NCI-H2107 treated with DMSO at 0.1 percent for 48 hours (cell line): ENCODE measurements at regions not wholly inside any gene's neighbourhood (a gene's known extent, or its start where the extent isn't known, plus 50 kb on each side); places are given as distances from the start of the nearest gene placed in this dataset.
"Not testable (repeated sequence)": the region's sequence is repeated elsewhere in the genome, so short reads cannot be mapped to it uniquely, and the experiment has no call there.

Source experiments
- DNase-seq: peaks from one replicate; lab custom pipeline; 2025; ENCODE audit not compliant: unreplicated experiment; lab: John Stamatoyannopoulos, UW

DNA sequence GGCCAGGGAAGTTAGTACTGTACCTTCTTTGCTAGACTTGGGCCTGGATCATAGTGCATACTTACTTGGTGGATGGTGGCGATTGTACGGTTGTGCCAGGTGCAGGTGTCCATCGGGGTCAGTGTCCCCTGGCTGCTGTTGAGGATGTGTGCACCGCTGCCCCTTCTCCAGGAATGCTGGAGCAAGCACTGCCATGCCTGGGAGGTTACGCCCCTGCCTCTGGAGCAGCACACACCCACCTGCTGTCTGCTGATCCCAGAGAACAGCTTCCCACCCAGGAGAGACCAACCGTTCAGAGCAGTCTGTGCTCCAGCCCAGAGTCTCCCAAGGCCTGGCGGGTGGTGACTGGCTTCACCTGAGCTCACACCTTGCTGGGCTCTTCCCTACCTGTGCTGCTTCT lies 286.8 kb upstream of the HS6ST1 start:
- no peak for DNase-seq

DNA sequence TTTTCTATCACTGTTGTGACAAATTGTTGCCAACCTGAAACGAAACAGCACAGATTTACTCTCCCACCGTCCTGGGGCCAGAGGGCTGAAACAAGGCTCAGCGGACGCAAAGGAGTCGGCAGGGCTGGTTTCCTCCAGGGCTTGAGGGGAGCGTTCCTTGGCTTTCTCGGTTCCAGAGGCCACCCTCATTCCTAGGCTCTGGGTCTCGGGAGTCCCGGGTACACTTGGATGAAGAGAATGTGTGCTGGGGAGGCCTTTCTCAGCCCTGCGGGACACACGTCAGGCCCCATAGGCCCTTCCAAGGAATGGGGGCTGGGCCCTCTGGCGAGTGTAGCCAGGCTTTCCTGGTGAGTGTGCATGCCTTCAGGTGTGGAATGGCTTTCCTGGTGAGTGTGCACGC lies 287.3 kb upstream of the HS6ST1 start:
- no peak for DNase-seq

DNA sequence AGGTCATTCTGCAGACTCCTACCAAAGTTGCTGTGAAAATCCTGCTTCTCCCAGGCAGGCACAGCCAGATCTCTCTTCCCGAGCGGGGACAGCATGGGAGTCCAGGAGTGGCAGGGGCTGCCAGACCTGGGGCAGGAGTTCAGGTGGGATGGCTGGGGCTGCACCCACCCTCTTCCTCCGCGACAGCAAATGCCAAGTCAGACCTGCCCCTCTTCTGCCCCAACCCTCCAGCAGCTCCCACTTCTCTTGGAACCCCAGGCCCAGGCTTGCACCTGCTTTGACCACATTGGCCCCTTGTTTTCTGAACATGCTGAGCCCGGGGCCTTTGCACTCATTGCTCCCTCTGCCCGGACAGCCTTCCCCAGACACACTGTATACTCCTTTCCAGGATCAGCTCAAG lies 288.2 kb upstream of the HS6ST1 start:
- no peak for DNase-seq

DNA sequence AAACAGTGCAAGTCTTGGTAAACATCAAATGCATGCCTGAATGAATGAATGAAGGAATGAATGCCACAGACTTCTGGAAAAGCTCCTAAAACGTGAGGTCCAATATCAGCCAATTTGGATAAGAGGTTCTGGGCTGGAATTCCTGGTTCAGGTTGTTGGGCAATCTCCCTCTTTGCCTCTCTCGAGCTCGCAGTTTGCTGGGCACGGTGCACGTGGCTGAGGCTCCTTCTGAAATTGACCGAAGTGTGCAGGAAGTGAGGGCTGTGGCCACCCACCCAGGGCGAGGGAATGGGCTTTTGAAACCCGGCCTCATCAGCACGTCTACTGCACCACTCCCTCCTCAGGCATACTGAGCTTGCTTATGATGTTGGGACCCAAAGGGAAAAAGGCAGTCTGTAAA lies 288.8 kb upstream of the HS6ST1 start:
- no peak for DNase-seq

DNA sequence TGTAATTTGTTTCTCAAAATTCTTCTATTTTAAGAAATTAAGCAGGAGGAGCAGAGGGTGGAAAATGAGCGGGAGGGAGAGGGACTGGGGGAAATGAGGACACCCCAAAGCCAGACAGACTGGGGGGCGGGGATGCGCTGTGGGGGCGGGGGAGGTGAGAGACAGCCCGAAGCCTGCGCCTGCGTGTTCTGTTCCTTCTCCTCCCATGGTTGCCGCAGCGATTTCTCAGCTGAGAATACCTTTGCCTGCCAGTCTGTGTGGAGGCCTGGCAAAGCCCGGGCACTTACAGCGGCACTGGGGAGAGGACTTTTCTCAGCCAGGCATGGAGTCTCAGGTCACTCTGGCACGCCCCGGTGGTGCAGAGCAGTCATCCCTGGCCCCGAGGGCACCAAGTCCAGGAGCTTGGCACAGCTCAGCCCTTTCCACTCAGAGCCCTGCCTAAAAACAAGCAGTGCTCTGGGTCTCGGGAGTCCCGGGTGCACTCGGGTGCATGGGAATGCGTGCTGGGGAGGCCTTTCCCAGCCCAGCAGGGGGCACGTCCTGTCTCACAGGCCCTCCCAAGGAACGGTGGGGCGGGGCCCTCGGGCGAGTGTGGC lies 289.3 kb upstream of the HS6ST1 start:
- DNase-seq, result no peak

DNA sequence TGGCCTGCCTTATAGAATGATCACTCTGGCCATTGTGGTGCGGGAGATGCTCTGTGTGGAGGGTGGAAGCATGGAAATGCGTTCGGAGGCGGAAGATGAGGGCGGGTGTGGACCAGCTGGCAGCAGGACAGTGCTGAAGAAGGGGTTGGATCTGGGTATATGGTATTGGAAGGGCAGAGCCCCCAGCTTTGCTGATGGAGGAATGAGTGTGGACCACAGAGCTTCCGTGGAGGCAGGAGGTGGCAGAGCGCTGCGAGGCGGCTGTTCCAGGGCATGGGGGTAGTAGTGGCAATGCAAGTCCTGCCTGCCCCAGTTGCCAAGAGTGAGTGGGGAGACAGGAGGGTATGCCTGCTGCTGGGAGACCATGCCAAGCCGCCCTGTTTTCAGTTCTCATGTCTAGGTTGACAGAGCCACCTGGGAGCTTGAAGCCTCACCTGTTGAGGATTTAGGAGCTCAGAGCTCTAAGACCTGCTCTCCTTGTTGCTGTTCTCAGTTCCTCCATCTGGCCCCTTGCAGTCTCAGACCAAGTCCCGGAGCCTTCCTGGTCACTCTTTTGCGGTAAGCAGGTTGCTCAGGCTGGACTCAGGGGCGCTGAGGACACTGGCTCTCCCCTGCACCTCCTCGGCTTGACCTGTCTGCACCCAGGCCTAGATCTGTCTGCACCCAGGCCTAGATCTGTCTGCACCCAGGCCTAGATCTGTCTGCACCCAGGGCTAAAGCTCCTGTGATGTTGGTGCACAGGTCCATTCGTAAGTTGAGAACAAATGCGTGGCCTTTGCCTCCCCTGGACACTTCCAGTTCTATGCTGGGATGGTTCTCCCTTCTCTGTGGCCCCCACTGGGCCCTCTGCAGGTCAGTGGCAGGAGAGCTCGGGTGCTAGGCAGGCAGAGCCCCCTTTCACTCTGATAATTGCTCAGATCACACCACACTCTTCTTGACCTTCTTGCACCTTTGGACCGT lies 290.5 kb upstream of the HS6ST1 start:
- DNase-seq, result no peak

DNA sequence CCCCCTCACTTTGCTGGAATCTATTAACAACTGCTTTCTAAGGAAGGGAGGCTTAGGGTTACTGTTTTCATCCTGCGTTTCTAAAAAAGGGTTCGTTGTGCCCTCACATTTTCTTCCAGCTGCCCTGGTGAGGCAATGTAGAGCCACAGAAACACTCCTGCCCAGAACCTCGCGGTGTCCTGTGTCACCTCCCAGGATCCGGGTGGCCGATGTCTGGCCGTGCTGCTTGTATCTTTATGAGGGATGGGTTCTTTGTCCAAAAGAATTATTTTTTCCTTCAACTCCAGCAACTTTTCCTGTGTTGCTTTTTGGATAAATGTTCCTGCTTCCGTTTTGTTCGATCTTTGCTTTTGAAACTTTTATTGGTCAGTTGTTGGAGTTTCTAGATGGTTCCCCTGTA lies 291.8 kb upstream of the HS6ST1 start:
- DNase-seq, result no peak

DNA sequence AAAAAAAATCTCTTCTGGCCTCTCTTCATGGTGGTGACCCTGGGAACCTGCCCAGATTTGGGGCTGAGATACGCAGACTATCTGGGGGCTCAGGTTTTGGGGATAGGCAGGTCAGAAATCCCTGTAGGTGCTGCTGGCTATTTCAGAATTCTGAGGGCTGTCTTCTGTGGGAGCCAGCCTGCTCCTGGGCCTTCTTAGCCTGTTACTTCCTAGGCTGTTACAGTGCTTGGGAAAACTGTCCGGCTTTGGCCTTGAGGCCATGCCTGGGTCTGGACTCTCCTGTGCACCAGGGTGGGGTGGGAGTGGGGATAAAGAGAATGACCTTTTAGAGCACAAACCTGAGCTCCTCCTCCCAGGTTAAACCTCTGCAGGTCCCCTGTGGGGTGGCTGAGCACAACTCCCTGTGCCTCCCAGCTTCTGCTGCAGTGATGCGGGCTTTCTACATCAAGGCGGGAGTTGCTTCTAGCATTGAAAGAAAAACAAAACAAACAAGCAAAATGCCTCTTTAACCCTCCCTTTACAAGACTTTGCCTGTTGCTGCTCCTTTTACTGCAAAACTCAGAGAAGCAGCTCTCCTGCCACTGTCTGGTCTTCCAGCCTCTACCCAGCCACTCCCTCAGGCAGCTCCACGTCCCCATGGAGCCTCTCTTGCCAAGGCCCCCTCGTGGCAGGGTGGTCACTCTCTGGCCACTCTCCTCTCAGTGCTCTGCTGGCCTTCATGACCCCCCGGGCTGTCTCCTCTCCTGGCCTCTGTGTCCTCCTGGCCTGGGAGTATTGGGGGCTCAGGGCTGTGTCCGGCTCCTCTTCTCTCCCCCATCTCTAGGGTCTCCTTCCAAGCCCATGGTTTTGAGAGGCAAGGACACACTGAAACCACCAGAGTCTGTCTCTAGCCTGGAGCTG lies 293.0 kb upstream of the HS6ST1 start:
- DNase-seq, result no peak

DNA sequence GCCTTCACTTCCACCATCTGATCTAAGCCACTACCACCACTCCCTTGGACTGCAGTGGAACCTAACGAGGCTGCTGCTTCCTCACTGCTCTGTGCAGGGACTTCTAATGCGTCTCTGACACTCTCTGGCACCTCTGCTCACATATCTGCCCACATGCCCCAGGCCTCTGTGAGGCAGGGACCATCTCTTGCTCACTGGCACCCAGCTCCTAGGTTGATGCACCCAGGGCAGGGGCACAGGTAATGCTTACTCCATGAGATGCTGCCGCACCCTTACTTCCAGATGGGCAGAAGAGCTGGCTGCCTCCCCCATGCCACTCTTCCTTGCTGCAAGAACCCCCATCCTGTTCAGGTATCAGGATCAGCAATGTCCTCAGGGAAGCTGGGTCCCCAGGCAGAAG lies 294.0 kb upstream of the HS6ST1 start:
- DNase-seq, result no peak

DNA sequence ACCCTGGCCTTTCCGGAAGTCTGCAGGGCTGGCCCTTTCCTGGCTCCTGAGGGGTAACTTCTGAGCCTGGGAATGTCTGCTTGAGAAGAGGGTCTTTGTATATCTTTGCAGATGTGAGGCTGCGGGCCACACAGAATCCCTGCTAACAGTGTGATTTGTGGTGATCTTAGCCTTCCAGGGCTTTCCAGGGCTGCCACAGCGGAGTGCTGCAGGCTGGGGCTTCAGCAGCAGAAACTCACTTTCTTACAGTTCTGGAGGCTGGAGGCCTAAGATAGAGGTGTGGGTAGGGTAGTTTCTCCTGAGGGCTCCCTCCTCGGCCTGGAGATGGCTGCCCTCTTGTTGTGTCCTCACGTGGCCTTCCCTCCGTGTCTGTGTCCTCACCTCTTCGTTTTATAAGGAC lies 294.7 kb upstream of the HS6ST1 start:
- no peak for DNase-seq

DNA sequence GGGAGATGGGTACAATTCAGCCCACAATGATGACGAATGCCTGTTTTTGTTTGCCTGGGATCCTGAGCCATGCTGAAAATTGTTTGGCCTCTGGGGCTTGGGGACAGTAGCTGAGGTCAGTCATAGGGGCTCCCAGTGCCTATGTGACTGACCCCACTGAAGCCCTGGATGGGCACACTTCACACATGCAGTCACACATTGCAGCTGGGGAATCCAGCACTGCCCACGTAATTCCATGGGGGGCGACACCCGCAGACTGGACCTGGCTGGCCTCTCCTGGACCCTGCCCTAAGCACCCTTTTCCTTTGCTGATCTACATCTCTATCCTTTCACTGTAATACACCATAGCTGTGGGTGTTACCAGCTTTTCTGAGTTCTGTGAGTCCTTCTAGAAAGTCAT lies 295.2 kb upstream of the HS6ST1 start:
- no peak for DNase-seq

DNA sequence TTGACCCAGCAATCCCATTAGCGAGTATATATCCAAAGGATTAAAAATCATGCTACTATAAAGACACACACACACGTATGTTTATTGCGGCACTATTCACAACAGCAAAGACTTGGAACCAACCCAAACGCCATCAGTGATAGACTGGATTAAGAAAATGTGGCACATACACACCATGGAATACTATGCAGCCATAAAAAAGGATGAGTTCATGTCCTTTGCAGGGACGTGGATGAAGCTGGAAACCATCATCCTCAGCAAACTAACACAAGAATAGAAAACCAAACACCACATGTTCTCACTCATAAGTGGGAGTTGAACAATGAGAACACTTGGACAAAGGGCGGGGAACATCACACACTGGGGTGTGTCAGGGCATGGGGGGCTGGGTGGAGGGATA lies 296.2 kb upstream of the HS6ST1 start:
- DNase-seq, result not testable (repeated sequence)

DNA sequence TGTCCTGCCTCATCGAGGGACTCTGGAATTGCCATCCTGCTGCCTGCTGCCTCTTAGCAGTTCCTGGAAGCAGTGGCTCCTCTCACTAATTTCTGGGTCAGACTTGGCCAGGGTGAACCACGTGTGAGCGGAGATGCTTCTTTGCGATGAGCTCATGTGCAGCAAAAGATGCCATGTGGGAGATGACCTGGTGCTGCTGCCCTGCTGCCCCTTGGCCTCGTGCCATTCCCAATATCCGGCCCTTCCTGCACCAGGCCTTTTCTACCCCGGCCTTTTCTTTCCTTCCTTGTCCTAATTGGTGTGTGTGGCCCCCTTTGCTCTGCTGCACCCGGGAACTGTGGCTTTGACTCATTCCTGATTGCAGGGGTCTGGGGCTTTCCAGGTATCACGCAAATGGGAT lies 296.9 kb upstream of the HS6ST1 start:
- DNase-seq, result no peak

DNA sequence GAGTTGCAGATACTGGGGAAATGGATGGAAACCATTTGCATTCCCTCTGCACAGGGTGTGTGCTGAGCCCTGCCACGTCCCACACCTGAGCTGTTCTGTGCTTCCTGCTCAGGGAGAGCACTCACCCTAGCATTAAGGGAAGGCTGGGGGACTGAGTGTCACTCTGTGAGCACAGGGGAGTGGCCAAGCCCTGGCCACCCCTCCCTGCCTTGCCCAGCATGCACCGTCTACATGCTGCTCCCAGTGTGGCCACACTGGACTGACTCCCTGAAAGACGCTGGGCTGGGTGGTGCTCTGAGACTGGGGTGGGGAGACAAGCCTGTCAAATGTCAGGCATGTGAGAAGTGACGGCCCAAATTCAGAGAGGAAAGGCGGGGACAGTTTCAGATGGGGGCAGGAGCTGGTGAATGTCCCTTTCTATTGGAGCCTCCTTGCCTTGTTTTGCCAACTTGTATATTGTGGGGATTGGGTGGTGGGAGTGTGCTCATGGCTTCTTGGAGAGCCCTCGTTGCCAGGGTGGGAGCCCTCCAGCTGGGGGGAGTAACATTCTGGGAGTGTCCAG lies 298.4 kb upstream of the HS6ST1 start:
- no peak for DNase-seq

DNA sequence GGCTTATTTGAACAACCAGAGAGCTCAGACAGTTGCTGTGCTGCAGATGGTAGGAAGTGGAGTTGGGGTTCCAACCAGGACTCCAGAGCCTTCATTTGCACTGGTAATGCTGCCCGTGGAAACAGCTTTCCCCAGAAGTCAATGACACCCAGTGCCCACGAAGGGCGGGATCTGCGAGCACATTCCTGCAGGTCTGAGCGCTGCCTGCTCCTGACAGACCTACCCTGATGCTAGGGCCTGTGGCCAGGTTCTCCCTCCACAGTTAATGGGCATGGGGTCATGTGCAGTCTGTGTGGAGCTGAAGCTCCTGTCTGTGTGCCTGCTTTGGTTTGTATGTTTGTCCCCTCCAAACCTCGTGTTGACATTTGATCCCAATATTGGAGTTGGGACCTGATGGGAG lies 299.0 kb upstream of the HS6ST1 start:
- DNase-seq, result no peak

DNA sequence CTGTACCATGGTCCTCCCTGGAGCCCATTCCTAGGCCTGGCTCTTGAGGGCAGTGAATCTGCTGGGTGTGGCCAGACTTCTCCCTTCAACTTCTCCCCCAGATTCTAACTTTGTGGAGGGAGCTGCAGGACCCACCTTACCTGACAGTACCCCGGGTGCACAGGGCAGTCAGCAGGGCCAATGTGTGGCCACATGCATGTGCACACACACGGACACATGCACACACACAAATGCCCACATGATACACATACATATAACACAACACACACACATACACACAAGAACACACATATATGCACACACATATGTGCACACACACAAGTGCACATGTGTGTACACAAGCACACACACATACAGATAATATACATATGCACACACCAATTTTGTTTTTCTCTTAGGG lies 300.0 kb upstream of the HS6ST1 start:
- no peak for DNase-seq

DNA sequence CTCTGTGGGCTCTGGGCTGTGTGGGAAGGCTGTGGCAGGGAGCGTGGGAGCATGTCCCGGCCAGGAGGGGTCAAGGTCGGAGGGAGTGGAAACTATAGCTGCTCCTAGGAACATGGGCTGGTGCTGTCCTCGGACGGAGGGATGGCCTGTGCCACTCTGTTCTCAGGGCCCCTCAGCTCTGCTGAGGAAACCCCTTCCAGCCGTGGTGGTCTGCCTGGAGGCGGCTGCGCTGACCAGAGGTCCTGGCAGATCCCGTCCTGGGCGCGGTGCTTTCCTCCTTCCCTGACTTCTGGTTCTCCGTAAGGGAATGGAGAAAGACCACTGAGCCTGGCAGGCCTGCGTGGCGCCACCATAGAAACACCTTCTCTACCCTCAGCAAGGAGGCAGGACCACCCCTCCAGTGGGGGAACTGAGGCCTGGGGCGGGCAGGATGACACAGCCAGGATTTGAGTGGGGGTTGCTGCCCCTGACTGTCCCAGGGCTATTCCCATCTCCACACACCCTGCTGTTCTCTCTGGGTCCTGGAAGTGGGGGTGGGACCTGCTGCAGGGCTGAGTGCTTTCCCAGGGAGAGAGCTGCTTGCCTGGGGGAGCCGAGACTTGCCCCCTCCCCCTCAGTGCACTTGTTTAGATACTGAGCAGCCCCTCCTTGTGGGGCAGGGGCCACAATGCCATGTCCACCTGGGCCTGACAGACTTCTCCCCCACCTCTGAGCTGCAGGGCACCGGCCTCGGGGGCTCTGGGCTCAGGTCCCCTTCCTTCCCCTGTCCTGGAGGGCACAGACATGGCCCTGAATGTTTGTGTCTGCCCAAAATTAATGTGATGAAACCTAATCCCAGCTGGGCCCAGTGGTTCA lies 301.0 kb upstream of the HS6ST1 start:
- DNase-seq, result no peak

DNA sequence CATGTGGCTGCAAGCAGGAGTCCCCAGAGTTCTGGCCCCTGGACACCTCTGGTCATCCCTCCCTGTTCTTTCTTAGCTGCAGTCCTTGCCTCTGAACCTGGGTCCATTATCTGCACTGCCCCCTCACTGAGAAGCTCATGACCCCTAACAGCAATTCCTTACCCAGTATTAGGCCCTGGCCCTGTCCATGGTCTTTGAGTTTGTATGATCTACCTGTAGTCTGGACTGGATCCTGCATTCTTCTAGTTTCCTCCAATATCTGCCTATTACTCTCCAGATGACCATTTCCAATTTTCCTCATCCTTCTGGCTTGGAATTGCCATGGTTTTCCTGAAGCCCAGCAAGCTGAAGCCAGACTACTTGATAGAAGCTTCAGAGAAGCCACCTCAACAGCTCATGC lies 302.4 kb upstream of the HS6ST1 start:
- DNase-seq, result no peak

DNA sequence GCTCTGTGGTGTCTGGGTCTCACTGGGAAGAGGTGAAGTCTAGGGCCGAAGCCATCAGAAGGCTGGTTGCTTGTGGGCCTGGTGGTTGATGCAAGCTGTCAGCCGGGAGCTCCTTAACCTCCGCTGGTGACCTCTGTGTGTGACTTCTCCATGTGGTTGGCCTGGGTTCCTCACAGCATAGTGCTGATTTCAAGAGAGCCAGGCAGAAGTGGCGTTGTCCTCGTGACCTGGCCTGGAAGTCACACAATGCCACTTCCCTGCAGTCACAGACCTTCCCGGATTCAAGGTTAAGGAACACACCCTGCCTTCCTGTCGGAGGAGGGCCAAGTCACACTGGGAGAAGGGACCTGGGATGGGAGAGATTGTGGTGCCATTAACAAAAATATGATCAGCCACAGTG lies 303.7 kb upstream of the HS6ST1 start:
- no peak for DNase-seq

DNA sequence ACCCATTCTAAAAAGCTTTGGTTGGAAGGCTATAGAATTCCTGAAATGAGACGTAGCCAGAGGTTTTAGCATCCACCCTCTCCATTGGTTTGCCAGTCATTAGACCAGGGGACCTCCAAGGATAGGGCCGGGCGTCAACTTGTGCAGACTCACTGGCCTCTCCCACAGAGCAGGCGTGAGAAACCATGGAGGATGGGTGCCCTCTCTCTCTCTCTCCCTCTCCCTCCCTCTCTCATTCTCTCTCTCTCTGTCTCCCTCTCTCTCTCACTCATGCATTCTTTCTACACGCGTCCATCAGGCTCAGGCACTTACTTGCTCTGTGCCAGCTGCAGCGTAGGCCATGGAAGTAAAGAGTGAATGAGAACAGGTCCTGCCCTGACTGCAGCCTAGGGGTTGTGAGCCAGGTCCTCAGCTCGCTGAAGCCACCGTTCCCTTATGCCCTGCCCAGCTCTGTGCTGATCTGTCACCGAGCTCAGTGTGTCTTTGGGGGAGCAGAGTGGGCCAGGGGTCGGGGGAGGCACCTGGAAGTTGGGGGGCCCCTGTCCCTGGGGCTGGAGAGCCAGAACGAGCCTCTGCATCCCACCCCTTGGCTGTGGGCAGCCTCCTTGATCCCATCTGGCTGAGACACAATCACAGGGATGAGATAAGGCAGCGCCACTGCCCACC lies 304.4 kb upstream of the HS6ST1 start:
- no peak for DNase-seq
